HG03060 (cell line): ENCODE measurements at regions not wholly inside any gene's neighbourhood (a gene's known extent, or its start where the extent isn't known, plus 50 kb on each side); places are given as distances from the start of the nearest gene placed in this dataset.

Experiments
- ATAC-seq: cut with Tn5 transposase; IDR thresholded peaks from one replicate; pipeline ENCODE4 v1.9.1; 2021; ENCODE audit warnings: low read depth, moderate number of reproducible peaks; ENCODE audit not compliant: unreplicated experiment

DNA sequence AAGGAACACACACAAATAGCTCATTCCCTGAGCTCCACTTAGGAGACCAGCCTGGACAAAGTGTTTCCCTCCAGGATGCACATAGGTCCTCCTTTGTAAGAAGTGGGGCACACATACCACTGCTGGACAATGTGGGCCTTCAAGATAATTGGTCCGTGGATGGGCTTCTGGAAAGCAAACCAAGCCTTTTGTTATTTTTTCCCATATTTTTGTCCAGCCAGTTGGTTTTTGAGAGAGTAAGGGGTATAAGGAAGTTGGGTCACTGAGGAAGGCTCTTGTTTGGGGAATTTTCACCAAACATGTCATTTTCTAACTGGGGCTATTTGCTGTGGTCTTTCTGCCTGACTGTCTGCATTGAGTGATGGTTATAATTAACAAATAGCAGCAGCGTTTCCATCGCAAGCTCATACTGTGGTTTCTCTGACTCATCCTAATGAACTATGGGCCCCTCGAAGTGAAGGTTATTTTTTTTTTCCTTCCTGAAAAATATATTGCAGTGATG is 306.3 kb upstream of the DUSP10 start:
- ATAC-seq, result peak; percentile 87

DNA sequence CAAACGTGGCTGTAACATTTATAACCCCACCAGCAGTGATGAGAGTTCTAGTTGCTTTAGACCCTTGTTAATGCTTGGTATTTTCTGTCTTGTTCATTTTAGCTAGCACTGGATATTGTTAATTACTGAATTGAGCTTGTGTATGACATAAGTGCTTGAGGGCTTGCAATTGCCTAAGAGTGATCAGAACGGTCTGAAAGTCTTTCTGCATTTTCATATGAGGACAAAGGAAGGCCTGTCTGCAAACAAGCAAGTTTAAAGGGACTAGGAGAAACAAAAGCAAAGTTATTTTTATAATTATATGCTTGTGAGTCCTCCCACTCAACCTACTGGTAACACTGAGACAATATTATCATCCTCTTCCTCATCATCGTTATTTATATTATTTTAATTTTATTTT is 305.5 kb upstream of the DUSP10 start:
- ATAC-seq, result no peak

DNA sequence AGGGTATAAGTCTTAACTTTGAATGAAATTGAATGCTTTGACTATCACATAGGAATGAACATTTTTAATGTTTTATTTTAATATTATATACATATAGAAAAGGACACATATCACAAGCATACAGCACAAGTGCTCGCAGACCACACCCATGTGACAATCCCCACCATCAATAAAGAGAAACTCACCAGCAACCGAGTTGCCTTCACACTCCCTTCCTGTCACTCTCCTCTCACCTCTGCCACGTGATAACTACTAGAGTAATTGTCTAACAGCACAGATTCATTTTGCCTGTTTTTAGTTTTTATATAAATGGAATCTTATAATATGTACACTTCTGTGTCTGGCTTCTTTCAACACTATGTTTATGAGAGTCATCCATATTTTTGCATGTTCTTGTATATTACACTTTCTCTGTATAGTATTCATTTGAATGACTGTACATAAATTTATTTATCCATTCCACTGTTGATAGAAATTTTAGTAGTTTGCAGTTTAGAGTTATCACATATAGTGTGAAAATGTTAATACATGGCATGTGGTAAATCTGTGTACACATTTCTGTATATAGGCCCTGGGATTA is 304.9 kb upstream of the DUSP10 start:
- ATAC-seq, result no peak

DNA sequence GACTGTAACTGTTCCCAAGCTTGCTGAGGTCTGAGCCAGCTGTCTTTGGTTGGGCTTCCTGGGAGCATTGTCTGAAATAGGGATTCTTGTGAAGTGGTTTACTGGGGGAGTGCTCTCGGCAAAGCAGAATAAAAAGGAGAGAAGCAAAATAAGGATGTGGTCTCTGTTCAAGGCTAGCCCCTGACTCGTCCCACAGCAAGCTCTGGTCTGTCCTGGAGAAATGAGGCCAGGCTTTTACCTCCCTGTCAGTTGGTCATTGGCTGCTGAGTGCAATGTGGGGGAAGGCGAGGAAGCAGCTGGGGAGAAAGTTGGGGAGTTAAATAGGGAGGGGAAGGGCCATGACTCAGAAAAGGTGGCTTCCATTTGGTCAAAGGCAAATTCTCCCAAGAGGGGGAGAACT is 303.9 kb upstream of the DUSP10 start:
- ATAC-seq, result no peak

DNA sequence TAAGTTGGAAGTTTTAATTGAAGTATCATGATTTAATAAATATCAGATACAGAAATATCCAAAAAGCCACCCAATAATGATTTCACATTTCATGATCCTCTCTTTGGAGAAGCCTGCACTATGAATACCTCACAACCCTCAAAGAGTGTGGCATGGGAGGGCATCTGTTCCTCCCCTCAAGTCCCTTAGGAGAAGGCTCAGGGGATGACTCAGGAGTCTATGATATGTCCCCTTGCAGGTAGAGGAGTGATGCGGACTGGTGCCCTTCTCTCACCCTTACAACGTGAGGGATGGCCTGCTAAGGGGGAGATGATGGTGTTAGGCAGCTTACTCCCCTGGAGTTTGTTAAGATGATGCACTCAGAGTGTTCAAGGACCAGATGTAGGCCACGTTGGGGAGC is 303.3 kb upstream of the DUSP10 start:
- no peak for ATAC-seq

DNA sequence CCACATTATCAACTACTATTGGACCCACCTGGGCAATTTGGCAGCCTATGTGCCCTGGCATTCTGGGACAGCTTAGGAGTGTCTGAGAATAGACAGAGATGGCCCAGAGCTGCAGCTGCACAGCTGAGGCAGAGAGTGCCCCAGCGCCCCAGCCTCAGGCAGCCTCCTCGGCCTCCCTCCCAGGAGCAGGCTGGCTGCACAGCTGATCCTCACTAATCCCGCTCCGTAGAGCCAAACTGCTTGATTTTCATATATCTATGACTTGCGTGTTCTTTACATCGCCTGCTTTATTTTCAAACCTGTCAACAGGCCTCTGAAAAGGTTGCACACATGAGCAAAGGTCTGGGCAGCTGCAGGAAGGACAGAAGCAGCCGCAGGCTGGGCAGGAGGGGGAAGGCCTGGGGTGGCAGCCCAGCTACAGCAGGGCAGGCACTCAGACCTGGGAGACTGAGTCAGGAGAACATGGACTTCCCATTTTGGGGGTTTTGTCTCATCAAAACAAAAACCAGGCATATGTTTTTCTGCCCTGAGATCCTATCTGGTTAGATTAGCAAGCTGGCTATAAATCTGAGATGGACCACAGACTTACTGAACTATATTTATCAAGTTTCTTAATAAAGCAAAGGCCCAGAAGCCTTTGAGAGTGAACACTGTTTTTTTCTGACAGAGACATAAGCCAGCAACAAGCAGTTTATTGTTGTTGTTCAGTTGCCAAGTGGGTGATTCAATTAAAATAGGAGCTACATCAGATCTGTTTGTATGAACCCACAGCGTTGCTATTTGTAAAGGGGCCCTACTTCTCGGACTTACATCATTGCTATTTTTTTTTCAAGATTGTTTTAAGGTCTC is 301.8 kb upstream of the DUSP10 start:
- ATAC-seq, result no peak

DNA sequence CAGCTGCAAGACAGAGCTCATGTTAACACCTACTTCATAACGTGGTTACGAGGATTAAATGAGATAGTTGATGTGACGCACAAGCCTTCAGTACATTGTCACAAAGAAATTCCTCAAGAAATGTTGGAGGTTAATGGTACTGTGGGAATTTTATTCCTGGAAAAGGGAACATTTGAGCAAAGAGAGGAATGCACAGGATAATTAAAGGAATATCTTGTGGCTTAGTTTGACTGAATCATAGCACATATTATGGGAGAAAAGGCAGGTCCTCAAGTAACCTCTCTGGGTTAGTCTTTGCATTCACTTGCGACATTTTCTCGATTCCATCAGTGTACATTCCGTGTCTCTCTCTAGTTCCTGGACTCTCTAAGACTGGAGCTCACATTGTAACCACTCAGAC is 300.2 kb upstream of the DUSP10 start:
- no peak for ATAC-seq

DNA sequence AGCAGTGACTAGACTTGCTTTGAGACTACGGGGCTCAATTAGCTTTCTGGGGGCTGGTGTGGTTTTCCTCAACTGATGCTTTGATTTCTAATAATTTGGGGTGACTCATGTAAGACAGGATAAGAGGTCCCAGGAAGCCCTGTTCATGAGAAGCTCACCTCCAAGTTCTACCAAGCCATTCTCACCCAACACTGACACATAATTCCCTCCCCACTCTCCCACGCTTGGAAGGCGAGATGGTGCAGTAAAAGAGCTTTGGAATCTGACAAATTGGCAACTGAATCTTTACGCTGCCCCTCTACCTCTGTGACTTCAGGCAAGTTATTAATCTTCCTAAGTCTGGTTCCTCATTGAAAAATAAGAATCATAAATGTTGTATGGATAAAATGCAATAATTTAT is 299.1 kb upstream of the DUSP10 start:
- no peak for ATAC-seq

DNA sequence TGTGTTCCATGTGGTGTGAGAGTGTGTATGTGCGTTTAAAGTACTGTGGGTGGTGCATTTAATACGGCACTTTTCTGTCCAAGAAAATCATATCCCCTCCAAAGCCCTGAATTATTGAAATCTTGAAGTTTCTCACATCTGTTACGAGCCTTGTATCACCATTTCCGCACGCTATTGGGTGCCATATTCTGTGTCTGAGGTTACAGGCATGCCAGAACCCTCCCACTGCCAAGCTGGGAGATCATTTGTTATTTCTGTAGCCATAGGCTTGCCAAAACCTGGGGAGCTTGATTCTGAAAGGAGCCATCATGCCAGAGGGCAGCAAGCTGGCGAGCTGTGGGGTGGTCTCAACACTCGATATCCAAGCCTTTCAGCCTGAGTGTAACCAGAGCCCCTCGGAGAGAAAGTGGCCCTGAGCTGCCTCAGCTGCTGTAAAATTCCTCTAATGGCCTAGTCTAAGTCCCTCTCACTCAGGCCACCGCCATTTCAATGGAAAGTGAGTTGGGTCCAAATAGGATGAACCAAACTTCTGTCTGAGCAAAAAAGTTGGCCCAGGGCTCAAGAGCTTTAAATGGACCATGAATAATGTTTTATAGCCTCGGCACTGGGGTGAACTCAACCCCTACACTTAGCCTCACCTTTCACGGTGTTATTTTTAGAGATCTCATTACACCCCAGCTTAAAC is 298.4 kb upstream of the DUSP10 start:
- no peak for ATAC-seq

DNA sequence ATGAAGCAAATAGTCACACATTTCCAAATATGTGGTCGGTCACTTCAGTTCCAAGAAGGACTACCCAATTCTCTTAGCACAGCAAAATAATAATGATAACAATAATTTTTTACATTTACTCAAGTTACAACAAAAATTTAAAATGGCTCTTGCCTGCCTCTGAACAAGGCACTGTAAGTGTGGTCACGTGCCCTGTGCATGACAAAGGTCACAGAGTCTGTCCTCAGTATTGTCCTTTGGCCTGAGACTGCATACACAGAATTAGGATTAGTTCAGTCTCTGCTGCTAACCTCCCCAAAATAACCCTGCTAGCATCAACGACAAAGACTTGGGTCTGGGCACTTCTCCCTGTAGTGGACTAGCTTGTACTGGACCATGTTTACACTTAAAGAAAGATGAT is 297.1 kb upstream of the DUSP10 start:
- no peak for ATAC-seq

DNA sequence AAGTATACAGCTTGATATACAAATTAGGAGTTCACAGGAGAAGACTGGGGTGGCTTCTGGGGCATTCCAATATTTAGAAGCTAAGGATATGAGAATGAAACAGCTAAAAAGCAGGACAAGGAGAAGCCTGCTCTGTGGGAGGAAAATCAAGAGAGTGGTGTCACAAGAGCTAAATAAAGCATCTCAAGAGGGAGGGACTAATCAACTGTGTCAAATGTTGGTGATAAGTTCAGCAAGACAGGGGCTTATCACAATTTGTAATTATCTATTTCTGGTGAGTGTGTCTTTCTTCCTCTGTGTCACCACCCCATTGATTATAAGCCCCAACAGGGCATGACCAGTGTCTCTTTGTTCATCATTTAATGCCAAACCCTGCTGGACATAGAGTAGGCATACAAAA is 295.8 kb upstream of the DUSP10 start:
- ATAC-seq, result no peak

DNA sequence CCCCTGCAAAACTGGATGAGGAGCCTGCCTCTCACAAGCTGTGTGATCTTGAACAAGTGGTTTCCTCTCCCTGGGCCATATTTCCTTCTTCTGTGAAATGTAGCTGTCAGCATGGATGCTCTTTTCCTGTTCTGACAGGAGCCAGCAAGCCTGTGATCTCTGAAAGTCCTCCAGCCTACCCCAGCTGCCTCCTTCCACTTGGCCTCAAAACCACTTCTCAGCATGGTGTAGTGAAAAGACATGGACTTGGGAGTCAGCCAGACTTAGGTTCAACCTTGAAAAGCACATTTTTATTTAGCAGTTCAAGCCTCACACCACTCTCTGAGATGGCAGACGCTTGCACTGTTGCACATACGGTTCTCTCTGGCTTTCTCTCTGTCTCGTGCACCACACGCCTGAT is 292.9 kb upstream of the DUSP10 start:
- ATAC-seq, result no peak

DNA sequence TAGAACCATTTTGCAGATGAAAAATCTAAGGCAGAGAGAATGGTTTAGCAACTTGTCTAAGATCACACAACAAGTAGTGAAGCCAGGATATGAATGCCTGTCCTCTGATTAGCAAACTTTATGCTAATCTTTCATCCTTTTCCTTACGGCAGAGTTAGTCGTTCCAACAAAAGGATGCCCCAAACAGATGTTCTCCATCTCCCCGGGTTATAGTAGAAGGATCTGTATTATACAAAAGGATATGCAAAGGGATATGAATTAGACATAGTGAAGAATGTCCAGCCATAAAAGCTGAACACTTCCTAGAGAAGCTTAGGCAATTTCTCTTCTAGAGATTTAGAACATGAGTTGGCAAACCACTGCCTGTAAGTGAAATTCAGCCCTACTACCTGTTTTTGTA is 291.6 kb upstream of the DUSP10 start:
- ATAC-seq, result no peak

DNA sequence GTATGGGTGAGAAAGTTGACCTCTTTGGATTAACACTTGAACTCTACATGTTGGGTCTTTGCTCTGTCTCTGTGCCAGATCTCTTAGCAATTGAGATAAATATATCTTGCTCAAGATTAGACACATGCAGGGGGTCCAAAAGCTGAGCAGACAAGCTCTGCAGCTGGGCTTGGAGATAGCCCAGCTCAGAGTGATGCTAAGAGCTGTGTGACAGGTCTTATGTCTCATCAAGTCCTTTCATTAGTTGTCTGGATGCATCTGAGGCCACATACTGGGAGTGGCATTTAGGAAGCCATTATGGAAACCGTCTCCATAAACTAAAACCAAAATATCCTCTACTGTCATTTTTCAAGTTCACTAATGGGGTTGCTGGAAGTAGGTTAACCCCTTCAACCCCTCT is 289.4 kb upstream of the DUSP10 start:
- no peak for ATAC-seq

DNA sequence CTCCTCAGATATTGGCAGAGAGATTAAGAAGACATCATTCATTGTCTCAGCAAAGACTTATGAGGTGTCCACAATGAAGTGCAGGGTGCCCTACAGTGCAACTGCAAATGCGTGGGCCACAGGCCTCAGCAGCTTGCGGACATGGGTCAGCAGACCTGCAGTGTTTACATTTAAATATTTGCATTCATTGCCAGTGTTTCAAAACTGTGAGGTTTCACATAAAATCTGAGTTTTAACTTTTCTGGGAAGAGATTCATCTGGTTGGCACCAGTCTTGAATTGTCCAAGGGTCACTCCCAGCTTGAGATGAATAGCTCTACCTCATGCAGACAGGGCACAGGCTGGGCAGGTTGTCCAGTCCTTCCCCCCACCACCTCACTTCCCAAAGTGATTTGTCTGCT is 286.8 kb upstream of the DUSP10 start:
- no peak for ATAC-seq

DNA sequence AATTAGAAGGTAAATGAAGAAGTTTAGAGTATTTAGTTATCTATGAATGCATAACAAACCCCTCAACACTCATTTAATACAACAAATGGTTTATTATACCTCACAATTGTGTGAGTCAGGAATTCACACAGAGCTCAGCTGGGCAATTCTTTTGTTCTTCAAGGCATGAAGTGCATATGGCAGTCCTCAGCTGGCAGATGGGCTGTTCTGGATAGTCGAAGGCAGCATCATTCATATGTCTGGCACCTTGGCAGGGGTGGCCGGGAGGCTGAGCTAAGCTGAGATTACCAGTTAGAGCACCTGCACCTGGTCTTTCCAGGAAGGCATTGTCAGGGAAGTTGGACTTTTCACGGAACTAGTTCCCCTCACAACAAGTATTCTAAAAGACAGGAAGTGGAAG is 286.2 kb upstream of the DUSP10 start:
- ATAC-seq, result no peak

DNA sequence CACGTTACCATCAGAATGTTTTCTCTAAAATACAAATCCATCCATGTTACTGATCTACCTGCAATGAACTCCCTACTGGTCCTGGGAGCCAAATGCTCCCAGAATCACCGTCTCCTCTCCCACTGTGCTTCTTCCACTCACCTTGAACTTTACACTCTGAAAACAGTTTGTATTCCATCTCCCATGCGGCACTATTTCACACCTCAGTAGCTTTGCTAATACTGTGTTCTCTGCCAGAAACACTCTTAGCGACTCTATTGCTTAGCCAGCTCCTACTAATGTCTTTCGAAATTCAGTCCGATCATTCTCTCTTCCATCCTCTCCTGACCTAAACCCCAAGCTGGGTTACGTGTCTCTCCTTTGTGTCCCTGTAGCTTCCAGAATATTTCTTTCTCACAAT is 284.4 kb upstream of the DUSP10 start:
- no peak for ATAC-seq

DNA sequence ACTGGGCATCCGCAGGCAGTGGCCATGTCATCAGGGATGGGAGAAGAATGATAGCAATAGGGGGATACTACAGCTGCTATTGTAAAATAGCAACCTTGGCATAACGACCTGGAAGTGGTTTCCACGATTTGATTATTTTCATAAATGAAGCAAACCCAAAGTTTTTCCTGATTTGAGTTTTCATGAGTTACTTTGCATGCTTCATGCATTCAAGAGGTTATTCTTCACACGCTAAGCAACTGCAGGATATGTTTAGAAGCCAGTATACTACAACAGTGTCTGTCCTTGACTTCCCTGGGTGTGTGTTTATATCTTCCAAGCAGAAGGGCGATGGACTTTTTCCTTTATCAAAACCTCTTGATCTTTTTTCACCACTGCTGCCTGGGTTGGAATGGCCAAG is 281.1 kb upstream of the DUSP10 start:
- ATAC-seq, result no peak

DNA sequence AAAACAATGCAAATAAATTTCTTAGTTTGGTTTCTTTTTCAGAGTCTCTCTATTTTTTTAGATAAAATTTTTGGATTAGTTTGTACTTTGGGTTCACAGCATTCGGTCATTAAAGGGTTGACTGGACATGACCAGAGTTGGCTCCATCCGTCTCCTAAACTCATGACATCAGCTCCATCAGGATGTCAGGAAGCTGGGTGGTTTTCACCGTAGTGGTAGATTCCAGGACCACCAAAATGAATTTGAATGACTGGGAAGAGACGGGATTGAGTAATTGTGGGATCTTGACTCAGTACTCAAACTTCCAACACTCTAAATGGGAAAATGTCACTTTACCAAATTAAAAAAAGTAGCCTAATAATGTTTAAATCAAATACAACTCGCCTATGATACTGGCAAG is 279.2 kb upstream of the DUSP10 start:
- ATAC-seq, result no peak

DNA sequence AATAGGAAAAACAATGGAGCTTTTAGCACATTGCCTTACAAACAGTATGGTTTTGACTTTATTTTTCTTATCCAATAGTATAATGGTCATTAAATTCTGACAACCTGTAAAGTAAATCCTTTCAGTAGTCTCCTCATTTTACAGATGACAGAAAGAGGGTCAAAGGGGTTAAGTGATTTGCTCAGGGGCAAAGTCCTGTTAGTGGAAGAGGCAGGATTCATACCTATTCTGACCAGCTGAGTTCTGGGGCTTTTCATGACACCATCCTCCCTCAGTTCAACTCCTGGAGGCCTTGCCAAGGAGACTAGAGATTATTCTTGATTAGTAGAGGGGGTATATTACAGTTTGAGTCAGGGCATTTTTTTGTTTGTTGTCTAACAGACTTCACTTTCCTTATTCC is 278.7 kb upstream of the DUSP10 start:
- ATAC-seq, result no peak

DNA sequence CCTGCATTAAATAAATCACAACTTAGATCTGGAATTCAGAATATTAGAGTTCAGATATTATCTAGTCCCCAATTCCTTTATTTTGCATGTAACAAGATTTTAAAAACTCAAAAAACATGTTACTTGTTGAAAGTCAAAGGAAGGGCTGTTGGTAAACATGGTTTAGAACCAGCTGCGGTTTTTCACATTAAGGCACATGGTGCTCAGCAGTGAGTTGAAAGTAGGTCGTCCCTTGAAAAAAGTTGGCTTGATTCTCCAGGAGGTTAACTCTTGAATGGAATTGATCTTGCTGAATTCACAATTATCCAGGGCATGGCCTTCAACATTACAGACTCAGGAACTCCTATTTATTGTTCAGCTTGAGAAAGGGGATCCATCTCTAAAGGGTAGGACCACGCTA is 277.1 kb upstream of the DUSP10 start:
- ATAC-seq, result no peak

DNA sequence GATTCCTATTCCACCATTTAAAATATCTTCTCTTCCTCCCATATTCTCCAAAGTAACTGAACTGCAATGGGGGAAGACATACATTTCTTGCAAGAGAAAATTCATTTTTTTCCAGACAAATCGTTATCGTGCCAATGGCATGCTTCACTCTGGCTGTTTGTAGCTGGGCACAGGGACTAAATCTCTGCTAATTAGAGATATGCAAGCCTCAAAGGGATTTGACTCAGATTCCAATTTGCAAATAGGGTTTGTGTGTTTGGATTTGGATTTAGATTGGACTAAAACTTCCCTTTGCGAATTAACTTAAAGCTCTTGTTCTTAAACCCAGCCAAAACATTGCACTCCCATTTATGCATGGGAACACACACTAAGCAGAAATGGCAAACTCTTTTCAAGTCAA is 276.2 kb upstream of the DUSP10 start:
- ATAC-seq, result no peak
